K562 (cell line): ENCODE measurements at regions not wholly inside any gene's neighbourhood (a gene's known extent, or its start where the extent isn't known, plus 50 kb on each side); places are given as distances from the start of the nearest gene placed in this dataset.
A peak's percentile ranks its signal among the peaks of the same experiment; 100 is the strongest.

Experiments used
- CBFA2T2 ChIP-seq: fragments of 450-650 bp; conservative IDR thresholded peaks from 2 replicates; pipeline ENCODE4 v1.6.1; 2017; ENCODE audit warnings: mild to moderate bottlenecking
- CGGBP1 ChIP-seq: fragments of 250-450 bp; sonication (Bioruptor Pico); IDR thresholded peaks from 2 replicates; pipeline ENCODE4 v1.9.0; 2021; ENCODE audit warnings: mild to moderate bottlenecking
- DPF2 ChIP-seq: fragments of 450-650 bp; IDR thresholded peaks from 2 replicates; pipeline ENCODE4 v1.6.1; 2016
- EP400 ChIP-seq: fragments of 450-650 bp; IDR thresholded peaks from 2 replicates; pipeline ENCODE4 v1.6.1; 2017; ENCODE audit warnings: antibody characterized with exemption, mild to moderate bottlenecking, moderate library complexity
- FIP1L1 ChIP-seq: fragments of 200-400 bp; formaldehyde crosslinking; IDR thresholded peaks from 2 replicates; pipeline ENCODE4 v1.6.1; 2018; ENCODE audit warnings: mild to moderate bottlenecking, low read depth, low read length; ENCODE audit not compliant: poor library complexity, severe bottlenecking
- FOXP4 ChIP-seq: sonication (generic); formaldehyde crosslinking; IDR thresholded peaks from 2 replicates; pipeline ENCODE4 v1.8.0; 2022; ENCODE audit warnings: mild to moderate bottlenecking, missing genetic modification reagents, borderline replicate concordance
- JUND ChIP-seq, 2 experiments: IDR thresholded peaks; 2 replicates in 1 of 2; 3 replicates in 1 of 2; pipeline ENCODE4 v1.6.1; 2011; ENCODE audit warnings: borderline replicate concordance in 2 of 2, low read depth in 2 of 2, low read length in 2 of 2, improper control_type of control experiment in 1 of 2, missing biosample characterization in 1 of 2, missing genetic modification characterization in 1 of 2, missing genetic modification reagents in 1 of 2
- KAT8 ChIP-seq: fragments of 450-650 bp; IDR thresholded peaks from 2 replicates; pipeline ENCODE4 v1.6.1; 2016; ENCODE audit warnings: low read depth, mild to moderate bottlenecking
- POLR2H ChIP-seq: IDR thresholded peaks from 2 replicates; pipeline ENCODE4 v1.6.1; 2016; ENCODE audit warnings: missing genetic modification characterization, low read depth, mild to moderate bottlenecking, control low read depth, missing compliant biosample characterization, moderate library complexity
- SMARCA4 ChIP-seq: fragments of 450-650 bp; IDR thresholded peaks from 2 replicates; pipeline ENCODE4 v1.6.1; 2016
- SMARCE1 ChIP-seq: fragments of 450-650 bp; IDR thresholded peaks from 2 replicates; pipeline ENCODE4 v1.7.1; 2016; ENCODE audit warnings: mild to moderate bottlenecking
- TAF1 ChIP-seq: IDR thresholded peaks from 2 replicates; pipeline ENCODE4 v1.6.1; 2011; ENCODE audit warnings: mild to moderate bottlenecking, low read length, moderate library complexity; ENCODE audit not compliant: insufficient read depth, control insufficient read depth, severe bottlenecking; ENCODE audit errors: extremely low read depth
- USF1 ChIP-seq: sonication (generic); formaldehyde crosslinking; IDR thresholded peaks from 2 replicates; pipeline ENCODE4 v1.9.0; 2022; ENCODE audit warnings: mild to moderate bottlenecking, missing genetic modification reagents
- USF2 ChIP-seq: sonication (generic); formaldehyde crosslinking; IDR thresholded peaks from 2 replicates; pipeline ENCODE4 v1.5.0; 2020; ENCODE audit warnings: missing genetic modification reagents
- ZBTB17 ChIP-seq: fragments of 450-650 bp; formaldehyde crosslinking; IDR thresholded peaks from 2 replicates; pipeline ENCODE4 v1.4.0; 2020; ENCODE audit warnings: mild to moderate bottlenecking
- ZNF253 ChIP-seq: fragments of 250-450 bp; sonication (Bioruptor Pico); conservative IDR thresholded peaks from 2 replicates; pipeline ENCODE4 v1.6.1; 2021; ENCODE audit warnings: mild to moderate bottlenecking
- ZNF280A ChIP-seq: fragments of 450-650 bp; IDR thresholded peaks from 2 replicates; pipeline ENCODE4 v1.6.1; 2018; ENCODE audit warnings: mild to moderate bottlenecking, low read depth; ENCODE audit not compliant: partially characterized antibody
- ZNF592 ChIP-seq: fragments of 450-650 bp; IDR thresholded peaks from 2 replicates; pipeline ENCODE4 v1.6.1; 2017; ENCODE audit warnings: antibody characterized with exemption, mild to moderate bottlenecking

- no peak for TF ChIP-seq KAT8
- peak; percentile 55 for TF ChIP-seq DPF2
- TF ChIP-seq ZNF592 = 0 out of 2 replicates have a peak, but pooled peaks have one; percentile 28
- no peak for TF ChIP-seq ZNF280A
- peak; percentile 86 for TF ChIP-seq USF2 (CRISPR knock-in tag)
- 0 out of 2 replicates have a peak, but pooled peaks have one; percentile 14 for TF ChIP-seq SMARCE1
- TF ChIP-seq TAF1 = no peak
- 0 out of 2 replicates have a peak, but pooled peaks have one; percentile 19 for TF ChIP-seq EP400
- TF ChIP-seq ZNF253 (CRISPR knock-in tag) = no peak
- TF ChIP-seq CGGBP1 (CRISPR knock-in tag) = no peak
- TF ChIP-seq JUND (IDR thresholded peaks at IDR 0.05; ENCODE audit: borderline replicate concordance, low read depth, low read length) = peak; percentile 82
- peak; percentile 73; the same call in 1 of the 3 replicates for TF ChIP-seq JUND (tag; IDR thresholded peaks at IDR 0.05; ENCODE audit: borderline replicate concordance, low read depth, low read length)
- TF ChIP-seq ZBTB17 (CRISPR knock-in tag) = no peak
- TF ChIP-seq FOXP4 (CRISPR knock-in tag) = no peak
- no peak for TF ChIP-seq FIP1L1
- TF ChIP-seq CBFA2T2 = peak; percentile 53
- peak; percentile 89 for TF ChIP-seq USF1 (CRISPR knock-in tag)
- peak; percentile 53 for TF ChIP-seq SMARCA4
- TF ChIP-seq POLR2H (tag) = no peak
Observed at GRCh38 chr2:9071032-9071431, 67.5 kb upstream of the MBOAT2 start (continued).
